Astrocyte (in vitro differentiated cells and primary cell): ENCODE measurements at regions not wholly inside any gene's neighbourhood (a gene's known extent, or its start where the extent isn't known, plus 50 kb on each side); places are given as distances from the start of the nearest gene placed in this dataset.

Experiments
- DNase-seq: peaks from one replicate; pipeline ENCODE4 v3.0.0-alpha.2; 2010; ENCODE audit warnings: low read depth
- FAIRE-seq: peaks from 2 replicates; lab custom pipeline; 2011; peaks lifted over from hg19 to GRCh38; lab: Jason Lieb, UNC
- H2AFZ ChIP-seq: 2 replicates; pipeline ENCODE4 v1.6.0; 2012; ENCODE audit warnings: low read depth, low read length, inconsistent platforms
- H3K27ac ChIP-seq: 2 replicates; pipeline ENCODE4 v1.5.1; 2011; ENCODE audit warnings: low read depth, low read length, inconsistent platforms
- H3K27me3 ChIP-seq: 2 replicates; pipeline ENCODE4 v1.6.0; 2011; ENCODE audit warnings: low read length, inconsistent platforms; ENCODE audit not compliant: insufficient read depth
- H3K36me3 ChIP-seq: 2 replicates; pipeline ENCODE4 v1.5.1; 2011; ENCODE audit warnings: low read length, inconsistent platforms; ENCODE audit not compliant: insufficient read depth
- H3K4me1 ChIP-seq: 2 replicates; pipeline ENCODE4 v1.5.1; 2011; ENCODE audit warnings: low read length, inconsistent platforms; ENCODE audit not compliant: insufficient read depth
- H3K4me2 ChIP-seq: 2 replicates; pipeline ENCODE4 v1.6.0; 2012; ENCODE audit warnings: low read length, inconsistent platforms
- H3K4me3 ChIP-seq: 2 replicates; pipeline ENCODE4 v1.5.1; 2011; ENCODE audit warnings: low read depth, mild to moderate bottlenecking, low read length, inconsistent platforms; ENCODE audit not compliant: insufficient read depth
- H3K79me2 ChIP-seq: 2 replicates; pipeline ENCODE4 v1.6.0; 2012; ENCODE audit warnings: mild to moderate bottlenecking, low read length, inconsistent platforms; ENCODE audit not compliant: insufficient read depth
- H3K9ac ChIP-seq: 2 replicates; pipeline ENCODE4 v1.6.0; 2012; ENCODE audit warnings: mild to moderate bottlenecking, low read length, inconsistent platforms
- H3K9me3 ChIP-seq: 2 replicates; pipeline ENCODE4 v1.5.1; 2012; ENCODE audit warnings: low read depth, mild to moderate bottlenecking, low read length, inconsistent platforms; ENCODE audit not compliant: insufficient read depth
- H4K20me1 ChIP-seq: 2 replicates; pipeline ENCODE4 v1.6.0; 2012; ENCODE audit warnings: low read length, inconsistent platforms; ENCODE audit not compliant: insufficient read depth
- H3K27ac Mint-ChIP-seq: one replicate; pipeline ENCODE4 v1.8.0; 2021; ENCODE audit warnings: mild to moderate bottlenecking, mixed read lengths; ENCODE audit not compliant: unreplicated experiment
- H3K27me3 Mint-ChIP-seq: one replicate; pipeline ENCODE4 v1.8.0; 2021; ENCODE audit warnings: low read depth, mixed read lengths; ENCODE audit not compliant: unreplicated experiment
- H3K36me3 Mint-ChIP-seq: one replicate; pipeline ENCODE4 v1.8.0; 2021; ENCODE audit warnings: low read depth, mixed read lengths; ENCODE audit not compliant: unreplicated experiment
- H3K4me1 Mint-ChIP-seq: one replicate; pipeline ENCODE4 v1.8.0; 2021; ENCODE audit warnings: low read depth, mixed read lengths; ENCODE audit not compliant: unreplicated experiment
- H3K4me3 Mint-ChIP-seq: one replicate; pipeline ENCODE4 v1.8.0; 2021; ENCODE audit warnings: mild to moderate bottlenecking, moderate library complexity, mixed read lengths; ENCODE audit not compliant: unreplicated experiment
- H3K9me3 Mint-ChIP-seq: one replicate; pipeline ENCODE4 v1.8.0; 2021; ENCODE audit warnings: mild to moderate bottlenecking, mixed read lengths; ENCODE audit not compliant: unreplicated experiment
- CTCF ChIP-seq: IDR thresholded peaks from 2 replicates; pipeline ENCODE4 v1.5.1; 2011; ENCODE audit warnings: low read depth, mild to moderate bottlenecking, inconsistent platforms, low read length, moderate library complexity; ENCODE audit not compliant: insufficient read depth
- EZH2 ChIP-seq: IDR thresholded peaks from 2 replicates; pipeline ENCODE4 v1.6.1; 2012; ENCODE audit warnings: mild to moderate bottlenecking, low read length, inconsistent platforms; ENCODE audit not compliant: insufficient read depth

DNA sequence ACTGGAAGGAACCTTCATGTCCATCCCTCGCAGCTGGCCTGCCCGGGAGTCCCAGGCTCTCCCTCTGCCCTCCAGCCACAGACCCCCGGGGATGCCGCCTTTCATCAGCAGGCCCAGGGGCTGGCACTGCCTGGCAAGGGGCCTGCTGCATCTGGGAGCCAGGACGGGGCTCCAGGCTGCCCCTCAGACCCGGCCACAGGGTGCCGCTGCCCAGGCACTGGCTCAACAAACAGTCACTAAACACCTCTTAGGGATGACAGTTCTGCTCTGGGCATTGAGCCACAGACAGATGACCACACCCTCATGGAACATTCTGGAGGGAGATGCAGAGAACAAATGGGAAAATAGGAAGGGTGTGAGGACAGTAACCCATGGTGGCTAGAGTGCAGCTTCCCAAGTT lies 109.3 kb downstream of the HMX1 start:
- no peak overlapping the region for H3K27ac ChIP-seq
- H3K36me3 ChIP-seq: no peaks in the 10 kb centered on the region
- H3K27ac Mint-ChIP-seq: no peak overlapping the region
- FAIRE-seq (no peak), DNase-seq (no peak)
- H3K4me2 ChIP-seq: no peak overlapping the region
- no peaks in the 10 kb centered on the region for H3K79me2 ChIP-seq
- no peaks in the 10 kb centered on the region for H3K27me3 ChIP-seq
- H3K36me3 Mint-ChIP-seq: no peaks in the 10 kb centered on the region
- no peak overlapping the region for H3K4me3 Mint-ChIP-seq
- no peak for TF ChIP-seq CTCF
- TF ChIP-seq EZH2: no peak
- H3K4me1 ChIP-seq: no peaks in the 10 kb centered on the region
- H3K4me3 ChIP-seq: no peak overlapping the region
- H3K9me3 Mint-ChIP-seq: no peaks in the 10 kb centered on the region
- H2AFZ ChIP-seq: no peak overlapping the region
- no peaks in the 10 kb centered on the region for H3K4me1 Mint-ChIP-seq
- no peak overlapping the region for H3K9ac ChIP-seq
- no peaks in the 10 kb centered on the region for H4K20me1 ChIP-seq
- H3K9me3 ChIP-seq: no peaks in the 10 kb centered on the region
- H3K27me3 Mint-ChIP-seq: peaks cover 39% of the 10 kb centered on the region

DNA sequence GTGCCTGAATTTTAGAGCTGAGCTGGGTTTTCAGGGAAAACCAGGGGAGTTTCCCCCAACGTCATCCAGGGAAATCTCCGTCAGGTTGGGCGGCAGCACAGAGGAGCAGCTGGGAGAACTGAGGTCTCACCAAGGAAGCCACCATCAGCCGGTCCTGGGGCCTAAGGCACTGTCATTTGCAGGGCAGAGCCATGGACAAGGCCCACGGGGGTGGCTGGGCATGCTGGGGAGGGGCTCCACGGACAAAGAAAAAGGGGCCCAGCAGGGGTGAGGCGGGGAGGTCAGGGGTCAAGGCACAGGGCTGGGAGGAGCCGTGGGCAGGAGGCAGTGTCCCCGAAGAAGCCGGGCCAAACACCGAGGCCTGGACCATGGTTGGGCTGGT lies 109.8 kb downstream of the HMX1 start:
- Mint-ChIP-seq H3K4me3 (no peak overlapping the region), H3K9me3 (no peaks in the 10 kb centered on the region), H3K27ac (no peak overlapping the region), H3K4me1 (no peaks in the 10 kb centered on the region), H3K36me3 (no peaks in the 10 kb centered on the region), H3K27me3 (peaks cover 37% of the 10 kb centered on the region)
- Histone ChIP-seq H3K4me1 (no peaks in the 10 kb centered on the region), H3K79me2 (no peaks in the 10 kb centered on the region), H2AFZ (no peak overlapping the region), H3K27ac (no peak overlapping the region), H3K27me3 (no peaks in the 10 kb centered on the region), H3K9me3 (no peaks in the 10 kb centered on the region), H3K9ac (no peak overlapping the region), H3K4me3 (no peak overlapping the region), H3K36me3 (no peaks in the 10 kb centered on the region), H3K4me2 (no peak overlapping the region), H4K20me1 (no peaks in the 10 kb centered on the region)
- FAIRE-seq (no peak), DNase-seq (no peak)
- TF ChIP-seq CTCF (no peak), EZH2 (no peak)

- Mint-ChIP-seq H3K27ac (no peak overlapping the region), H3K4me1 (no peaks in the 10 kb centered on the region), H3K36me3 (no peaks in the 10 kb centered on the region), H3K4me3 (no peak overlapping the region), H3K9me3 (no peaks in the 10 kb centered on the region), H3K27me3 (peaks cover 38% of the 10 kb centered on the region)
- no peaks in the 10 kb centered on the region for H3K36me3 ChIP-seq
- H3K27me3 ChIP-seq: no peaks in the 10 kb centered on the region
- no peaks in the 10 kb centered on the region for H3K9me3 ChIP-seq
- no peak overlapping the region for H3K4me3 ChIP-seq
- H3K4me1 ChIP-seq: no peaks in the 10 kb centered on the region
- FAIRE-seq: no peak
- H3K4me2 ChIP-seq: no peak overlapping the region
- TF ChIP-seq CTCF: no peak
- TF ChIP-seq EZH2: no peak
- H3K79me2 ChIP-seq: no peaks in the 10 kb centered on the region
- H3K27ac ChIP-seq: no peak overlapping the region
- DNase-seq: no peak
- H3K9ac ChIP-seq: no peak overlapping the region
- H2AFZ ChIP-seq: no peak overlapping the region
- no peaks in the 10 kb centered on the region for H4K20me1 ChIP-seq
Measured at GRCh38 chr4:8761167-8761823, 110.3 kb downstream of the HMX1 start.
